ENCODE measurements at regions not wholly inside any gene's neighbourhood (a gene's known extent, or its start where the extent isn't known, plus 50 kb on each side); places are given as distances from the start of the nearest gene placed in this dataset.

DNA sequence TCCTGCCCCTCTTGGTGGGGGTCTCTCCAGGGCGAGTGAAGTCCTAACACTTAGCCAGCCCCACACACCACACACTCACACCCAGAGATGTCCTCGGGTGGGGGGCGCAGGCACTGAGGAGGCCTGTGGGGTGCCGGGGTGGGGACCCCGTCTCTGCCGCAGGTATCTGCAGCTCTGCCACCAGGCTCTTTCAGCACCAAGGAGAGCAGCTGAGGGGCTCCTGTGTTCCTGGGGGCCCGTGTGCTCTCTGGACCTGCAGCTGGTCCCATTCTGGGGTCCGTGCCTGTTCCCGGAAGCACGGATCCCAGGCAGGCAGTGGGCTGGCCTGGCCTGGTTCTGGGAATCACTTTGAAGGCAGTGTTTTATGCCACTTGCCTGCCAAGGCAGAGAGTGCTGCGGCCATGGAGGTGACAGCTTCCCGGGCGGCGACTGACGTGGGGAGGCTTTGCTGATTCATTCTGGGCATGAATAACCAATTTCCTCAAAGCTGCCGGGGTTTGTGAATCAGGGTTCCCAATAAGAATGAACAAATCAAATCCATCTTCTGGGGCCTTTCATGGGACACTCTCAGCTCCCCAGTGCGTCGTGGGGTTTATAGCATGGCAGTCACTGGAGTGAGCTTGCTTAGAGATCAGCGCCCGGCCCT, 54.4 kb upstream of the SLCO4A1 start:
- H3K4me1 ChIP-seq (ENCODE audit: insufficient read depth, low read length): no peaks in the 10 kb centered on the region
- H3K27ac ChIP-seq (ENCODE audit: low read length): no peak overlapping the region

DNA sequence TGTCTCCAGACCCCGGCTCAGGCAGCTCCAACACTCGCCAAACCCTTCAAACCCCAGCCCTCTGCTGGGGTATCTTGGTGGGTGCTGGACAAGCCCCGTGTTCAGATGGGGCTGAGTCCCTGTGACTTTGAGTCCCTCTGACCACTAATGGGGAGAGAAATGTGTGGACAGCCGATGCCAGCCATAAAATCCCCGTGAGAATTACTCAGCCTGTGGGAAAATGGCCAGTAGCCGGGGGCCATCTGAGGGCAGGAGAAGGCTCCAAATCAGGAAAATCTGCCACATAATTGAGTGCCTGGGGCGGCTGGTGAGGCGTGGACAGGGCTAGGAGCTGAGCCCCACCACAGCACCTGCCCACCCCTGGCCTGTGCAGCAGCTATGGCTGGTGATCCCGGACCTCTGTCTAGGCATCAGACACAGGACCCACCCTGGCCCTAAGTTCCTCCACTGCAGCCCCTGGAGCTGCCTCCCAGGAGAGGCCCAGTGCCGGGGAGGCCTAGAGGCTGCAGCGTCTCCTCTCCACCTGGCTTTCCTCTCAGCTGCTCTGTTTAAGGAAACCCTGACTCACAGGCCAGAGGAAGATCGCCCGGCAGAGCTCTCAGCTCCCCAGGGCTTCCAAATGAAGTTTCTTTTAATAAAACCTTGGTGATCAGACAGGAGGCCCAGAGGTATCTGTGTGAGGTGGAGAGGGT, 53.7 kb upstream of the SLCO4A1 start:
- no peaks in the 10 kb centered on the region for H3K36me3 ChIP-seq (ENCODE audit: insufficient read depth, low read depth, low read length)
- H3K27ac ChIP-seq (ENCODE audit: low read length): no peak overlapping the region
- no peak overlapping the region for H3K4me3 ChIP-seq (ENCODE audit: low read length)
- no peaks in the 10 kb centered on the region for H3K9me3 ChIP-seq (ENCODE audit: insufficient read depth, low read depth, low read length)
- no peaks in the 10 kb centered on the region for H3K4me1 ChIP-seq (ENCODE audit: insufficient read depth, low read length)
- H3K27me3 ChIP-seq (ENCODE audit: insufficient read depth, low read length): no peaks in the 10 kb centered on the region
- H3K9ac ChIP-seq (ENCODE audit: low read depth, low read length): no peak overlapping the region

More for the DNA sequence above, 54.4 kb upstream of the SLCO4A1 start:
- 0 out of 2 replicates have a peak, but pooled peaks cover 2% of the 10 kb centered on the region for H3K27me3 ChIP-seq (ENCODE audit: insufficient read depth, low read length)
- H3K36me3 ChIP-seq (ENCODE audit: insufficient read depth, low read depth, low read length): no peaks in the 10 kb centered on the region
- no peak overlapping the region for H3K4me3 ChIP-seq (ENCODE audit: low read length)
- no peaks in the 10 kb centered on the region for H3K9me3 ChIP-seq (ENCODE audit: insufficient read depth, low read depth, low read length)
- no peak overlapping the region for H3K9ac ChIP-seq (ENCODE audit: low read depth, low read length)

DNA sequence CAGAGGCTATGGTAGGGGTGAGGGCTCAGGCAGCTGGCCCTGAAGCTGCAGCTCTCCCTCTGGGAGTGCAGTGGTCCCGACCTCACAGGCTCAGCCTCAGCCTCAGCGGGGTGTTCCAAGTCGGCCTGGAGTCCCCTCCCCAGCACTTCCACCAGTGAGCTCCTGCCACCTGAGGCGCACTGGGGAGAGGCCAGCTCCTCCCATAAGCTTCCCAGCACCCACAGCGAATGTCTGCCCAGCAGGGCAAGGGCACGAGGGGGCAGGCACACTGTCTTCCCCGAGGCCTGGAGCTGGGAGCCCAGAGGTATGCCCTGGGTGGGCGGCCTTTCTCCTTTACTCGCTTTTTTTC, 53.2 kb upstream of the SLCO4A1 start:
- H3K36me3 ChIP-seq (ENCODE audit: insufficient read depth, low read depth, low read length): no peaks in the 10 kb centered on the region
- no peaks in the 10 kb centered on the region for H3K9me3 ChIP-seq (ENCODE audit: insufficient read depth, low read depth, low read length)
- no peaks in the 10 kb centered on the region for H3K27me3 ChIP-seq (ENCODE audit: insufficient read depth, low read length)
- H3K9ac ChIP-seq (ENCODE audit: low read depth, low read length): no peak overlapping the region
- no peaks in the 10 kb centered on the region for H3K4me1 ChIP-seq (ENCODE audit: insufficient read depth, low read length)
- no peak overlapping the region for H3K4me3 ChIP-seq (ENCODE audit: low read length)
- no peak overlapping the region for H3K27ac ChIP-seq (ENCODE audit: low read length)

DNA sequence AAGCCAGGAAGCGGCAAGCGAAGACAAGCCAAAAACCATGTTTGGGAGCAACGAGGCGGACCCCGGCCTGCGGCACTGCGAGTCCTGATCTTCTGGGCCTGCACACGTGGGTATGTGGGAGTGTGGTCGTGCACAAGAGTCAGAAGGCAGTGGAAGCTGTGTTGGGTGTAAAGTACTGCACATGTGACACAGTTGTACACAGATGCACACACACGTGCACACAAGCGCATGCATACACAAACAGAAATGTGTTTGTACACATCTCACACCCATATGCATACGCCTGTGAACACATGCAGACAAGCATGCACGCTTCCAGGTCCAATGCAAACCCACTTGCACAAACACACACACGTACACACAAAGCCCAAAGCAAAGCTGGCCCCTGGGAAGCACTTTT, 52.6 kb upstream of the SLCO4A1 start:
- Histone ChIP-seq H3K9ac (ENCODE audit: low read depth, low read length) (no peak overlapping the region), H3K4me1 (ENCODE audit: insufficient read depth, low read length) (no peaks in the 10 kb centered on the region), H3K27me3 (ENCODE audit: insufficient read depth, low read length) (no peaks in the 10 kb centered on the region), H3K27ac (ENCODE audit: low read length) (no peak overlapping the region), H3K4me3 (ENCODE audit: low read length) (no peak overlapping the region), H3K36me3 (ENCODE audit: insufficient read depth, low read depth, low read length) (no peaks in the 10 kb centered on the region), H3K9me3 (ENCODE audit: insufficient read depth, low read depth, low read length) (no peaks in the 10 kb centered on the region)

DNA sequence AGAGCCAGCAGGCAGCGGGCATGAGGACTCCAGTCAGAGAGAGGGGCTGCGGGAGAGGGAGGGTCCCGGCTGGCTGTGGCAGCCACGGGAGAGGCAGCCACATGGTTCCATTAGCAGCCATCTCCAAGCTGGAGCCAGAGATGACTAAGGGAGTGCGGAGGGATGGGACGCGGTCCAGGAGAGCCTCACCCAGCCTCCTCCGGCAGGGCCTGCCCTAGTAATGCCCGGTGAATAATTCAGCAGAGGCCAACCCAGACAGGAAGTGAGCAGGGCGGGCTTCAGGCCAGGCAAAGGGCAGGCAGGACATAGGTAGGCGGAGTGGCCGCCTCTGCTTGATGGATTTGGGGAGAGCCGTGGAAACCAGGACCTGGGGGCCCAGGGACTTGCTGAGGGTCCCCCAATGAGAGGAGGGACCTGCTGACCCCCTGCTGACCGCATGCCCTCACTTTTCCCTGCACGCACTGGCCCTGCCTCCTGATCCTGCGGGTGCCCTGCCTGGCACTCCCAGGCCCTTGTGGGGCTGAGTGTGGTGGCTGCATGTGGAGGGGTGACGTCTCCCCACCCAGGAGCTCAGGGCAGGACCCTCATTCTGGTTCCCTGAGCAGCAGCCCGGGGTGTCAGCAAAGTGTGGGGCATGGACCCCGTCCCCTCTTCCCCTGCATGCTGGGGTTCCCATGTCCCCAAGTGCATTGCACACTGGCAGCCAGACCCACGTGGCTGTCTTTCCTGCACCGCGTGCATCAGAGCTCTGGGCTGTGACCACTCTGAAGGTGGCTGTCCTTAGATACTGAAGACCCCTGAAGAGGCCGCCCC, 51.8 kb upstream of the SLCO4A1 start:
- Histone ChIP-seq H3K4me1 (ENCODE audit: insufficient read depth, low read length) (no peaks in the 10 kb centered on the region), H3K9ac (ENCODE audit: low read depth, low read length) (no peak overlapping the region), H3K27ac (ENCODE audit: low read length) (no peak overlapping the region), H3K36me3 (ENCODE audit: insufficient read depth, low read depth, low read length) (no peaks in the 10 kb centered on the region), H3K27me3 (ENCODE audit: insufficient read depth, low read length) (no peaks in the 10 kb centered on the region), H3K4me3 (ENCODE audit: low read length) (no peak overlapping the region), H3K9me3 (ENCODE audit: insufficient read depth, low read depth, low read length) (no peaks in the 10 kb centered on the region)

DNA sequence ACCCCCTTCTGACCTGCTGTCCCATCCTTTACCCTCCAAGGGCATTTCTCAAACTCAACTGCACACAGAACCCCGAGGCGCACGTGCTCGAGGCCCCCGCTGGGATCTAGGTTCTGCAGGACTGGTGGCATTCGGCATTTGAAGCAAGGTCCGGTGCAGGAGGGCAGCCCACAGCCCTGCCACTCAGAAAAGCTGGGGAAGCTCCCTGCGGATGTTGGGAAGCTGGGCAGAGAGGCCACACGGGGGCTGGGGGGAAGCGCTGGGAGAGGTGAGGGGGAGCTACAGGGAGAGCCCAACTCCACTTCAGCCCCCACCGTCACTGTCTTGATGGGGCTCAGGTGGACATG, 51.2 kb upstream of the SLCO4A1 start:
- Histone ChIP-seq H3K4me3 (ENCODE audit: low read length) (no peak overlapping the region), H3K27ac (ENCODE audit: low read length) (no peak overlapping the region), H3K9me3 (ENCODE audit: insufficient read depth, low read depth, low read length) (no peaks in the 10 kb centered on the region), H3K36me3 (ENCODE audit: insufficient read depth, low read depth, low read length) (no peaks in the 10 kb centered on the region), H3K4me1 (ENCODE audit: insufficient read depth, low read length) (no peaks in the 10 kb centered on the region), H3K9ac (ENCODE audit: low read depth, low read length) (no peak overlapping the region), H3K27me3 (ENCODE audit: insufficient read depth, low read length) (no peaks in the 10 kb centered on the region)

DNA sequence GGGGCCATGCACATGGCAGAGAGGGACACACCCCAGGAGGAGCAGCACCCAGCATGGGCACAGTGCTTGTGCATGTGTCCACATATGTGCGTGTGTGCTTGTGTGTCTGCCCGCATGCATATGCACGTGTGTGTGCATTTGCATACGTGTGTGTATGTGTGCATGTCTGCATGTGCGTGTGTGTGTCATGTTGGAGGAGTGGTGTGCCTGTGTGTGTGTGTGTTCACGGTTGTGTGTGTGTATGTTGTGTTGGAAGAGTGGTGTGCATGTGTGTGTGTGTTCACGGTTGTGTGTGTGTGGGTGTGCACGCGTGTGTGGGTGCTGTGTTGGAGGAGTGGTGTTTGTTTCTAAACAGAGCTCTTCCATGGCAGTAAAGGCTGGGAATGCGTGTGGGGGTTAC, 50.7 kb upstream of the SLCO4A1 start:
- H3K27me3 ChIP-seq (ENCODE audit: insufficient read depth, low read length): no peaks in the 10 kb centered on the region; the same call in 1 of the 2 replicates
- H3K4me1 ChIP-seq (ENCODE audit: insufficient read depth, low read length): no peaks in the 10 kb centered on the region
- H3K4me3 ChIP-seq (ENCODE audit: low read length): no peak overlapping the region
- no peaks in the 10 kb centered on the region for H3K9me3 ChIP-seq (ENCODE audit: insufficient read depth, low read depth, low read length)
- no peak overlapping the region for H3K27ac ChIP-seq (ENCODE audit: low read length)
- H3K36me3 ChIP-seq (ENCODE audit: insufficient read depth, low read depth, low read length): no peaks in the 10 kb centered on the region
- no peak overlapping the region for H3K9ac ChIP-seq (ENCODE audit: low read depth, low read length)
